HCT116 (cell line): ENCODE measurements at regions not wholly inside any gene's neighbourhood (a gene's known extent, or its start where the extent isn't known, plus 50 kb on each side); places are given as distances from the start of the nearest gene placed in this dataset.

ENCODE experiments used
- ATAC-seq: fragments of 200-7000 bp; cut with Tn5 transposase; 2 replicates; pipeline ENCODE4 v1.9.1; 2020; ENCODE audit warnings: mild to moderate bottlenecking, moderate library complexity
- BruUV-seq: library from RNA; stranded (reverse); fragments of 400-500 nt; replicated peaks from 2 replicates; lab custom pipeline; 2021; lab: Mats Ljungman, UMichigan
- CTCF ChIA-PET: fragments of 300-600 bp; sonication (Branson Sonifier 250); formaldehyde crosslinking; loops from one replicate; lab custom pipeline; 2021; ENCODE audit warnings: antibody characterized with exemption; lab: Charles Lee
- POLR2A ChIA-PET: fragments of 300-600, 350-600 bp; sonication (Branson Sonifier 250); formaldehyde crosslinking; loops from one replicate; lab custom pipeline; 2021; ENCODE audit warnings: antibody characterized with exemption; lab: Charles Lee
- RAD21 ChIA-PET, 2 experiments: fragments of 300-600 bp; sonication (Branson Sonifier 250); formaldehyde crosslinking; loops; one replicate each; lab custom pipeline; 2023; ENCODE audit warnings: low total read pairs in 2 of 2; ENCODE audit not compliant: uncharacterized antibody in 2 of 2, unreplicated experiment in 2 of 2, low non-redundant PET in 1 of 2; lab: Charles Lee
- DNase-seq: peaks from one replicate; pipeline ENCODE4 v3.0.0-alpha.2; 2010; ENCODE audit warnings: low read depth, low spot score
- H2AFZ ChIP-seq: fragments of 200-600 bp; shearing (Covaris generic), sonication (generic); 2 replicates; pipeline ENCODE4 v1.6.1; 2017; ENCODE audit warnings: low read depth, mixed run types, mixed read lengths, antibody characterized with exemption, low read length; ENCODE audit not compliant: poor library complexity, severe bottlenecking
- H3K27ac ChIP-seq: 2 replicates; pipeline ENCODE4 v1.5.1; 2012; ENCODE audit warnings: low read depth, low read length
- H3K27me3 ChIP-seq: fragments of 200-600 bp; sonication (generic); 2 replicates; pipeline ENCODE4 v1.6.1; 2016; ENCODE audit warnings: mixed run types, low read length, mixed read lengths; ENCODE audit not compliant: insufficient read depth
- H3K36me3 ChIP-seq, 2 experiments: fragments of 200-500 bp in 1 of 2; fragments of 200-600 bp in 1 of 2; sonication (Bioruptor generic) in 1 of 2; sonication (generic) in 1 of 2; 2 replicates each; pipeline versions ENCODE4 v1.5.1 to v1.6.1; 2014 to 2016; ENCODE audit warnings: low read length in 2 of 2, inconsistent platforms in 1 of 2, mixed read lengths in 1 of 2, mixed run types in 1 of 2; ENCODE audit not compliant: insufficient read depth in 2 of 2, control insufficient read depth in 1 of 2
- H3K4me1 ChIP-seq, 2 experiments: fragments of 200-600 bp in 1 of 2; sonication (generic) in 1 of 2; 2 replicates each; pipeline versions ENCODE4 v1.5.1 to v1.6.1; 2012 to 2017; ENCODE audit warnings: low read length in 2 of 2, inconsistent platforms in 1 of 2, mild to moderate bottlenecking in 1 of 2, mixed read lengths in 1 of 2, mixed run types in 1 of 2, moderate library complexity in 1 of 2; ENCODE audit not compliant: insufficient read depth in 2 of 2, control insufficient read depth in 1 of 2
- H3K4me2 ChIP-seq: fragments of 200-600 bp; sonication (generic); 2 replicates; pipeline ENCODE4 v1.6.1; 2017; ENCODE audit warnings: mixed run types, low read length, mixed read lengths
- H3K4me3 ChIP-seq, 2 experiments: fragments of 200-600 bp in 1 of 2; sonication (generic) in 1 of 2; replicated peaks in 1 of 2; 2 replicates each; pipeline ENCODE4 v1.5.1; 2011 to 2016; ENCODE audit warnings: low read length in 2 of 2, control low read depth in 1 of 2, low read depth in 1 of 2, mild to moderate bottlenecking in 1 of 2, mixed read lengths in 1 of 2, mixed run types in 1 of 2
- H3K79me2 ChIP-seq: fragments of 200-600 bp; sonication (generic); 2 replicates; pipeline ENCODE4 v1.6.1; 2017; ENCODE audit warnings: mild to moderate bottlenecking, mixed run types, low read length, moderate library complexity, mixed read lengths; ENCODE audit not compliant: insufficient read depth
- H3K9ac ChIP-seq: fragments of 200-600 bp; sonication (generic); 2 replicates; pipeline ENCODE4 v1.6.1; 2016; ENCODE audit warnings: low read length, mixed read lengths
- H3K9me2 ChIP-seq: fragments of 200-600 bp; sonication (generic), shearing (Covaris generic); 2 replicates; pipeline ENCODE4 v1.6.1; 2017; ENCODE audit warnings: mixed run types, mild to moderate bottlenecking, moderate library complexity; ENCODE audit not compliant: insufficient read depth
- H3K9me3 ChIP-seq, 2 experiments: fragments of 200-500 bp in 1 of 2; fragments of 200-600 bp in 1 of 2; sonication (Bioruptor generic) in 1 of 2; sonication (generic) in 1 of 2; 2 replicates each; pipeline ENCODE4 v1.6.1; 2014 to 2017; ENCODE audit warnings: low read length in 2 of 2, mixed read lengths in 2 of 2, inconsistent platforms in 1 of 2, low read depth in 1 of 2, mild to moderate bottlenecking in 1 of 2, mixed run types in 1 of 2, moderate library complexity in 1 of 2; ENCODE audit not compliant: control insufficient read depth in 1 of 2, insufficient read depth in 1 of 2
- H4K20me1 ChIP-seq: fragments of 200-600 bp; sonication (generic), shearing (Covaris generic); 2 replicates; pipeline ENCODE4 v1.6.1; 2017; ENCODE audit warnings: mixed run types, mild to moderate bottlenecking, moderate library complexity; ENCODE audit not compliant: insufficient read depth
- CEBPB ChIP-seq: IDR thresholded peaks from 2 replicates; pipeline ENCODE4 v1.6.1; 2012; ENCODE audit warnings: low read depth
- ELF1 ChIP-seq: IDR thresholded peaks from 2 replicates; pipeline ENCODE4 v1.6.1; 2012; ENCODE audit warnings: low read depth, borderline replicate concordance
- EZH2 ChIP-seq: fragments of 200-600 bp; sonication (generic); IDR thresholded peaks from 2 replicates; pipeline ENCODE4 v1.6.1; 2017; ENCODE audit warnings: antibody characterized with exemption, mixed run types
- EZH2phosphoT487 ChIP-seq: fragments of 200-600 bp; IDR thresholded peaks from 2 replicates; pipeline ENCODE4 v1.6.1; 2018; ENCODE audit warnings: antibody characterized with exemption, borderline replicate concordance
- FOSL1 ChIP-seq: IDR thresholded peaks from 2 replicates; pipeline ENCODE4 v1.6.1; 2012; ENCODE audit warnings: low read depth
- JUND ChIP-seq: IDR thresholded peaks from 2 replicates; pipeline ENCODE4 v1.6.1; 2012
- MAX ChIP-seq: IDR thresholded peaks from 2 replicates; pipeline ENCODE4 v1.6.1; 2012
- POLR2A ChIP-seq: IDR thresholded peaks from 2 replicates; pipeline ENCODE4 v1.7.0; 2011; ENCODE audit warnings: borderline replicate concordance; ENCODE audit not compliant: insufficient read depth, insufficient read length; ENCODE audit errors: extremely low read depth
- POLR2AphosphoS5 ChIP-seq: IDR thresholded peaks from 2 replicates; pipeline ENCODE4 v1.6.1; 2011; ENCODE audit warnings: mild to moderate bottlenecking, low read depth, low read length, moderate library complexity
- SIN3A ChIP-seq: IDR thresholded peaks from 2 replicates; pipeline ENCODE4 v1.6.1; 2012; ENCODE audit warnings: low read depth
- SP1 ChIP-seq: IDR thresholded peaks from 2 replicates; pipeline ENCODE4 v1.6.1; 2012; ENCODE audit warnings: low read depth
- YY1 ChIP-seq: IDR thresholded peaks from 2 replicates; pipeline ENCODE4 v1.6.1; 2011; ENCODE audit warnings: low read length, low read depth, moderate library complexity, mild to moderate bottlenecking; ENCODE audit not compliant: insufficient replicate concordance; ENCODE audit errors: extremely low read depth
- ZFX ChIP-seq: fragments of 450-650 bp; IDR thresholded peaks from 2 replicates; pipeline ENCODE4 v1.6.1; 2017
- ZNF274 ChIP-seq: fragments of 200-500 bp; sonication (Bioruptor generic); IDR thresholded peaks from 2 replicates; pipeline ENCODE4 v1.6.1; 2014; ENCODE audit warnings: mild to moderate bottlenecking, low read depth, low read length, inconsistent platforms
- intact Hi-C: fragments of 100-400 bp; cut with micrococcal nuclease; formaldehyde crosslinking; loops from 2 replicates; pipeline ENCODE4 v1.10.0; 2022
- TF ChIP-seq, protein P1 (sequence below), 3 experiments: fragments of 200-600 bp in 1 of 3; sonication (generic) in 1 of 3; IDR thresholded peaks in 2 of 3; conservative IDR thresholded peaks in 1 of 3; 2 replicates each; pipeline ENCODE4 v1.5.1; 2012 to 2017; ENCODE audit warnings: low read depth in 2 of 3, low read length in 2 of 3, antibody characterized with exemption in 1 of 3, borderline replicate concordance in 1 of 3, control low read depth in 1 of 3, mild to moderate bottlenecking in 1 of 3, mixed read lengths in 1 of 3, mixed run types in 1 of 3, moderate library complexity in 1 of 3; ENCODE audit not compliant: insufficient read depth in 1 of 3

GRCh38 chr19:28987177-28987576, 225.8 kb downstream of the UQCRFS1 start:
- POLR2A ChIA-PET: no interaction called here
- Histone ChIP-seq H3K4me2 (no peak overlapping the region), H4K20me1 (no peaks in the 10 kb centered on the region), H2AFZ (no peak overlapping the region), H3K27ac (no peak overlapping the region), H3K4me3 (no peak overlapping the region), H3K9me3 (peaks cover 0 to 36% of the 10 kb centered on the region in 2 experiments; a peak in 2 of 4 replicates), H3K27me3 (no peaks in the 10 kb centered on the region), H3K9me2 (no peaks in the 10 kb centered on the region)
- BruUV-seq: no TSS peak
- no peak for ATAC-seq
- CTCF ChIA-PET: no interaction called here
- TF ChIP-seq SP1 (no peak), ZNF274 (no peak), POLR2A (no peak), JUND (no peak), CEBPB (no peak), MAX (no peak), YY1 (no peak), EZH2 (no peak), SIN3A (no peak), EZH2phosphoT487 (no peak), ZFX (no peak), ELF1 (no peak), POLR2AphosphoS5 (no peak), FOSL1 (no peak)
- TF ChIP-seq, protein P1, sequence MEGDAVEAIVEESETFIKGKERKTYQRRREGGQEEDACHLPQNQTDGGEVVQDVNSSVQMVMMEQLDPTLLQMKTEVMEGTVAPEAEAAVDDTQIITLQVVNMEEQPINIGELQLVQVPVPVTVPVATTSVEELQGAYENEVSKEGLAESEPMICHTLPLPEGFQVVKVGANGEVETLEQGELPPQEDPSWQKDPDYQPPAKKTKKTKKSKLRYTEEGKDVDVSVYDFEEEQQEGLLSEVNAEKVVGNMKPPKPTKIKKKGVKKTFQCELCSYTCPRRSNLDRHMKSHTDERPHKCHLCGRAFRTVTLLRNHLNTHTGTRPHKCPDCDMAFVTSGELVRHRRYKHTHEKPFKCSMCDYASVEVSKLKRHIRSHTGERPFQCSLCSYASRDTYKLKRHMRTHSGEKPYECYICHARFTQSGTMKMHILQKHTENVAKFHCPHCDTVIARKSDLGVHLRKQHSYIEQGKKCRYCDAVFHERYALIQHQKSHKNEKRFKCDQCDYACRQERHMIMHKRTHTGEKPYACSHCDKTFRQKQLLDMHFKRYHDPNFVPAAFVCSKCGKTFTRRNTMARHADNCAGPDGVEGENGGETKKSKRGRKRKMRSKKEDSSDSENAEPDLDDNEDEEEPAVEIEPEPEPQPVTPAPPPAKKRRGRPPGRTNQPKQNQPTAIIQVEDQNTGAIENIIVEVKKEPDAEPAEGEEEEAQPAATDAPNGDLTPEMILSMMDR (IDR thresholded peaks at IDR 0.05 in 2 of 3, conservative IDR thresholded peaks at IDR 0.05 in 1 of 3; ENCODE audit: borderline replicate concordance in 1 of 3, insufficient read depth in 1 of 3, low read depth in 2 of 3, low read length in 2 of 3): no peak
- TF ChIP-seq, all 23 proteins: peak for 0
- RAD21 ChIA-PET: no interaction called here
- Histone ChIP-seq H3K36me3 (no peaks in the 10 kb centered on the region), H3K79me2 (no peaks in the 10 kb centered on the region), H3K9ac (no peak overlapping the region), H3K4me1 (no peaks in the 10 kb centered on the region)
- no peak for DNase-seq
- intact Hi-C loops: no loop called here
